ENCODE measurements at regions not wholly inside any gene's neighbourhood (a gene's known extent, or its start where the extent isn't known, plus 50 kb on each side); places are given as distances from the start of the nearest gene placed in this dataset.

- no peak for TF ChIP-seq GATA2 (IDR thresholded peaks at IDR 0.05; ENCODE audit: low read depth, low read length)
Measured at GRCh38 chr4:35080799-35081198, 1163.5 kb downstream of the ARAP2 start.

DNA sequence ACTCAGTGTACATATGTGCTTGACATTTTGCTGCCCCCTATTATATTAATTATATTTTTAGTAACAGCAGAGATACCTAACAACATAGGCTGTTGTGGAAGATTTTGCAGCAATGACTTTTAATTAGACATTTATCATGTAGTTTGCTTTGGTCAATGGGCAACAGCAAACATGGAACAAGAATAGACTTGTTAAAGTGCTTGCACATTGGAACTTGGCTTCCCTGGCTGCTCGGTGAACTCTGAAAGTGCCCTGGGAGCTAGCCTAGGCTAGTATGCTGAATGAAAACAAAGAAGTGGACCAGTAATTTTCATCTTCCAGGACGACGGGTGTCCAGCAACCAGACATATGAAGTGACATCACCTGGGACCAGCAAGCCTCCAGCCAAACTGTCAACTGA lies 1157.1 kb downstream of the ARAP2 start:
- TF ChIP-seq GATA2 (IDR thresholded peaks at IDR 0.05; ENCODE audit: low read depth, low read length) (no peak), GATA3 (IDR thresholded peaks at IDR 0.05; ENCODE audit: low read depth, low read length) (no peak)

GRCh38 chr4:35100932-35101331 lies 1143.4 kb downstream of the ARAP2 start:
- no peak for TF ChIP-seq GATA2 (IDR thresholded peaks at IDR 0.05; ENCODE audit: low read depth, low read length)
- no peak for TF ChIP-seq GATA3 (IDR thresholded peaks at IDR 0.05; ENCODE audit: low read depth, low read length)

- TF ChIP-seq GATA3 (IDR thresholded peaks at IDR 0.05; ENCODE audit: low read depth, low read length) = no peak
- TF ChIP-seq GATA2 (IDR thresholded peaks at IDR 0.05; ENCODE audit: low read depth, low read length) = no peak
Measured at GRCh38 chr4:35102066-35102465, 1142.2 kb downstream of the ARAP2 start.

DNA sequence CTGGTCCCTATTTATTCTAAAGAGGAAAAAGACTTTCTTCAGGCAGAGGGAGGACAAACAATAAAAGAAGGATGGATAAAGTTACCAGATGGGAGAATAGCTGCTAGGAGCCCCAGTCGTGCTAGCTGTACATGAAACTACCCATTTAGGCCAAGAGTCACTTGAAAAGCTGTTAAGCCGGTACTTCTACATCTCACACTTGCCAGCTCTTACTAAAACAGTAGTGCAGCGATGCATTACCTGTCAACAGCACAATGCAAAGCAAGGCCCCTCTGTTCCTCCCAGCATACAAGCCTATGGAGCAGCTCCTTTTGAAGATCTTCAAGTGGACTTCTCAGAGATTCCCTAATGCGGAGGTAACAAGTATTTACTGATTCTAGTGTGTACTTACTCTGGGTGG lies 1138.8 kb downstream of the ARAP2 start:
- TF ChIP-seq GATA2 (IDR thresholded peaks at IDR 0.05; ENCODE audit: low read depth, low read length) (no peak), GATA3 (IDR thresholded peaks at IDR 0.05; ENCODE audit: low read depth, low read length) (no peak)

DNA sequence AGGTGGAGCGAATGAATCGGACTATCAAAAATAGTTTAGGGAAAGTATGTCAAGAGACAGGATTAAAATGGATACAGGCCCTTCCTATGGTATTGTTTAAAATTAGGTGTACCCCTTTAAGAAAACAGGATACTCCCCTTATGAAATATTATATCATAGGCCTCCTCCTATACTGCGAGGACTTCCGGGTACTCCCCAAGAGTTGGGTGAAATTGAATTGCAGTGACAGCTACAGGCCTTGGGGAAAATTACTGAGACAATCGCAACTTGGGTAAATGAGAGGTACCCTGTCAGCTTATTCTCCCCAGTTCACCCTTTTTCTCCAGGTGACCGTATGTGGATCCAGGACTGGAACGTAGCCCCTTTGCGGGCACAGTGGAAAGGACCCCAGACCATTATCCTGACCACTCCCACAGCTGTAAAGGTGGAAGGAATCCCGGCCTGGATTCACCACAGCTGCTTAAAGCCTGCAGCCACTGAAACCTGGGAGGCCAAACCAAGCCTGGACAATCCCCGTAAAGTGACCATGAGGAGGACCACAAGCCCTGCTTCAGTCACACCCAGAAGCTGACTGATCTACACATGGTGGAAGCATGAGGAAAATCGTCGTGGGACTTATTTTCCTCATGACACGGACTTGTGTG lies 1138.1 kb downstream of the ARAP2 start:
- no peak for TF ChIP-seq GATA2 (IDR thresholded peaks at IDR 0.05; ENCODE audit: low read depth, low read length)
- TF ChIP-seq GATA3 (IDR thresholded peaks at IDR 0.05; ENCODE audit: low read depth, low read length) = no peak

GRCh38 chr4:35124106-35124505 lies 1120.2 kb downstream of the ARAP2 start:
- TF ChIP-seq GATA3 (IDR thresholded peaks at IDR 0.05; ENCODE audit: low read depth, low read length) (no peak), GATA2 (IDR thresholded peaks at IDR 0.05; ENCODE audit: low read depth, low read length) (no peak)

DNA sequence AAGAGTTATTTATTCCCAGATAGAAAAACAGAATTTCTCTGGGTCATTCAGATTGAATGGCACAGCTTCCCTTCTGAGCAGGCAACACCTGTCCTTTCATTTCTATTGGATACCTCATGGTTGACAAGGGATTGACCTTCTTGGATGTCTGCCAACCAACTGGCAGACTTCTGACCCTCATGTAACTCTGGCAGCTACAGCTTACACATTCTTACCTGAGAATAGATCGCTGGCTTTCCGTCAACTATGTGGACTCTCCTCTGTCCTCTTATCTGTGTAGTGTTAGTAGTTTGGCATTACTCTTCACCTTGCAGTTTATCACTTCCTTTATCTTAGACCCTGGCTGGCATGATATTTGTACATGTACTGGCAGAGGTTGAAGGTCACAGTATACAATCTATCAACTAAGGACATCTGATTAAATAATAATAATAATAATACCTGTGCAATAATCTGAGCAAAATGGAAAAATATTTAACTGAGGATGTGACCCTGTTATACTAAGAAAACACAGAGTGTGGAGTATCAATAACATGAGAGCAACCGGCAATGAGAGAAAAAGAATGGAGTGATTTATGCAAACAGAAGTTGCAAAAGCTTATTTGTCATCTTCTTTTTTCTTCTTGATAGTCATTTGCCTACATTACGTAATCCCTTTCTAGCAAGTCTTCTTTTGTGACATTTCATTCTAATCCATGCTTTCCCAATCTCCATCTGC lies 1118.2 kb downstream of the ARAP2 start:
- TF ChIP-seq GATA3 (IDR thresholded peaks at IDR 0.05; ENCODE audit: low read depth, low read length) = no peak
- no peak for TF ChIP-seq GATA2 (IDR thresholded peaks at IDR 0.05; ENCODE audit: low read depth, low read length)

GRCh38 chr4:35138449-35138848 lies 1105.9 kb downstream of the ARAP2 start:
- TF ChIP-seq GATA2 (IDR thresholded peaks at IDR 0.05; ENCODE audit: low read depth, low read length) (no peak), GATA3 (IDR thresholded peaks at IDR 0.05; ENCODE audit: low read depth, low read length) (no peak)

DNA sequence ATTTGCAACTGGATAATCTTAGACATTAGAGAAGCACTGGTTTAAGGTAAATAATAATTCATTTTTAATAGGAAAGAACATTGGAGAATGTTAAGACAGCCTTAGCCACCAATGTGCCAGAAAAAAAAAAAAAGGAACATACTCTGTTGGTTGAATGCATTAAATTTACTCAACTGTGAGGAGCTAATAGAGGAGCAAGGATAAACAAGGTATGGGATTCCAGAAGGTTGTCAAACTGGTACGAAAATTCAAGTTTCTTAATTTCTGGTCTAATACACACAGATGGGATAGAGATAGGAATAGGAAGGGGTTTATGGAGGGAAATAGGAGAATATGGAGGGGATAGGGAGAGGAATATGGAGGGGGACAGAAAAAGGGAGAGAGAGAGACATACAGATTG lies 1096.6 kb downstream of the ARAP2 start:
- no peak for TF ChIP-seq GATA2 (IDR thresholded peaks at IDR 0.05; ENCODE audit: low read depth, low read length)
- TF ChIP-seq GATA3 (IDR thresholded peaks at IDR 0.05; ENCODE audit: low read depth, low read length) = no peak

DNA sequence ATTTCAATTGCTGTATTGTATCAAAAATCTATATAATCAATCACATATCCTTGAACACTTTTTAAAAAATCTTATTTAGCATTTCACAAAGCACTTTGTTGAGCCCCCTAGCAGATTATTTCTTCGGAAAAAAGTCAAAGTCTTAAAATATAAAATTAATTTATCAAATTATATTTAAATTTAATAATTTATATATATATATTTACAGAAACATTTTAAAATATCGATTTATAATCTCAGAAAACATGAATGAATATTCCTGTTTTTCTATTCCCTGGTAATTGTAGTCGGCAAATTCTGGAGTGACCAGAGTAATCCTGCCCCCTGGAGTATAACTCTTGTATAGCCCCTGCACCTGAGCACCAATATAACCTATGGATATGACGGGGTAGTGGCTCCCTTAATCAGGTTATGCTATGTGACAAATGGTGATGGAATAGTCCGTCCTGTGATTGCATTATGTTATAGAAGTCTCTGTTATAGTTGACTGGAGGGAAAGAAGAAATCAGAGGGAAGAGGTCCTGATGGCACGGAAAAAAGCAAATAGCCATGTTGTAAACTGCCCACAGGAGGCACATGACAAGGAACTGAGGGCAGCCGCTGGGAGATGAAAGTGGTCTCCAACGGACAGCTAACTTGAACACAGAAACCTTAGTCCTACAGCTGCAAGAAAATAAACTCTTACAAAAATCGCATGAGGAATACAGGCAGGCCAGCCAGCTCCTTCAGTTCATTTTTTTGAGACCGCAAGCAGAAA lies 1092.3 kb downstream of the ARAP2 start:
- TF ChIP-seq GATA2 (IDR thresholded peaks at IDR 0.05; ENCODE audit: low read depth, low read length) = no peak
- TF ChIP-seq GATA3 (IDR thresholded peaks at IDR 0.05; ENCODE audit: low read depth, low read length) = no peak

GRCh38 chr4:35163168-35163567 lies 1081.1 kb downstream of the ARAP2 start:
- TF ChIP-seq GATA2 (IDR thresholded peaks at IDR 0.05; ENCODE audit: low read depth, low read length) = no peak
- TF ChIP-seq GATA3 (IDR thresholded peaks at IDR 0.05; ENCODE audit: low read depth, low read length) = no peak

- no peak for TF ChIP-seq GATA2 (IDR thresholded peaks at IDR 0.05; ENCODE audit: low read depth, low read length)
- no peak for TF ChIP-seq GATA3 (IDR thresholded peaks at IDR 0.05; ENCODE audit: low read depth, low read length)
Measured at GRCh38 chr4:35164063-35164462, 1080.3 kb downstream of the ARAP2 start.

- TF ChIP-seq GATA3 (IDR thresholded peaks at IDR 0.05; ENCODE audit: low read depth, low read length) (no peak), GATA2 (IDR thresholded peaks at IDR 0.05; ENCODE audit: low read depth, low read length) (no peak)
Measured at GRCh38 chr4:35166466-35166865, 1077.8 kb downstream of the ARAP2 start.

GRCh38 chr4:35167385-35167784 lies 1076.9 kb downstream of the ARAP2 start:
- TF ChIP-seq GATA3 (IDR thresholded peaks at IDR 0.05; ENCODE audit: low read depth, low read length) (no peak), GATA2 (IDR thresholded peaks at IDR 0.05; ENCODE audit: low read depth, low read length) (no peak)

Measured in SH-SY5Y (cell line).